ENCODE measurements at regions not wholly inside any gene's neighbourhood (a gene's known extent, or its start where the extent isn't known, plus 50 kb on each side); places are given as distances from the start of the nearest gene placed in this dataset.

GRCh38 chr11:37519781-37520180, 921.7 kb upstream of the RAG2 start:
- DNase-seq (ENCODE audit: low spot score), result no peak

GRCh38 chr11:37512156-37512780, 914.2 kb upstream of the RAG2 start:
- no peak for DNase-seq (ENCODE audit: low spot score)

- no peak for DNase-seq (ENCODE audit: low spot score)
These were observed 913.4 kb upstream of the RAG2 start for GRCh38 chr11:37511425-37511933.

GRCh38 chr11:37509506-37509905, 911.5 kb upstream of the RAG2 start:
- DNase-seq (ENCODE audit: low spot score), result no peak

- DNase-seq (ENCODE audit: low spot score), result no peak
These were observed 908.5 kb upstream of the RAG2 start for GRCh38 chr11:37506531-37506930.

DNA sequence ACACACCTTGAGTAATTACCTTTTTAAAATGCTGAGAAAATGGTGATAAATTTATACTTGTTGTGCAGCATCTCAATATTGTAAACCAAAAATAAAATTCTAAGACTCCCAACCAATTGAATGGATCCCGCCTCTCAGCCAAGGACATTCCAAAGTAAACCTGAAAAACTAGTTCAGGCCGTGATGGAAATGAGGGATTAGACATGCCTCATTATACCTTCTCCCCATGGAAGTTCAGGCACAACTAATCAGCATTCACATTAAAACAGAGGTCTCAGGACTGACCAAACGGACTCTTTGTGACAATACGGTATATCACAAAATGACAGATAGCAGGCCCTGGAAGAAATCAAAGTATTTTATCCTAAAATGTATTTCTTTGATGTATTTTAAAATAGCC, 907.4 kb upstream of the RAG2 start:
- no peak for DNase-seq (ENCODE audit: low spot score)

DNA sequence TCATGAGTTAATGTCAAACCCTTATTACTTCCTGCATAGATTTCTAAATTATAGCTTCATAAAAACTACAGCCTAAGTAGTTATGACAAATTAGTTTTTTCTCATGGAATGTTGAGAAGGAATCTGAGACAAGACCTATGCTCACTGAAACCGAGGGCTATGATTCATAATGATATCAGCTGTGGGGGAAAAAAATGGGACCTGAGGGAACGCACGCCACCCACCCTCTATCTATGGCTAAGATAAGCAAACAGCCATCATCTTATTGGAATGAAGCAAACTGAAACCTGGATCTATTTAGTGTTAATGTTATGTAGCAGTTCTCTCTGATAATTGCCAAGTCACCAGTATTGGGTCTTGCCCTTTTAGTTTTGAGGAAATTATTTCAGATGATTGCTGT, 906.9 kb upstream of the RAG2 start:
- DNase-seq (ENCODE audit: low spot score), result no peak

DNA sequence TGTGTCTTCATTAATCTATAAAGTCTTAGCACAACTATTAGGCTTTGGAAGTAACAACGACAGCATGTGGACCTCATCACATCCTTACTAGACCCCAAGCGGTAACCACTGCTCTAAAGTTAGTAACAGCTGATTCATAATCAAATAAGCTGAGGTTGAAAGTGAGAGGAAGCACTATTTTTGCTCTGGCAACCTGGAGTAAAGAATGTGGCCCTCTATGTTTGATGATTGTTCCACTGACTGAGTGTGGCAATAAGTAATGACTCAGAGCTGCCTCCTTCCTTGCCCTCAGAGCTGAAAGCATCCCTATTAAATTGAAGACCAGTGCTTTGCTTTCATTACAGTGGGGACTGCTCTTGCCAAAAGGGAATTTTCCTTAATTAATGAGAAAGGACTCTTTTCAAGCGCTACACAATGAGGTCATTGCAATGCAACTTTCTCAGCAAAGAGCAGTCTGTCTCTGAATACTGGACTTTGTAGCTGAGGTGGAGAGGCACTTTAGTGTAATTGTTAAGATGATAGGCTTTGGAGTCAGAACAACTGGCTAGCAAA, 906.1 kb upstream of the RAG2 start:
- no peak for DNase-seq (ENCODE audit: low spot score)

DNA sequence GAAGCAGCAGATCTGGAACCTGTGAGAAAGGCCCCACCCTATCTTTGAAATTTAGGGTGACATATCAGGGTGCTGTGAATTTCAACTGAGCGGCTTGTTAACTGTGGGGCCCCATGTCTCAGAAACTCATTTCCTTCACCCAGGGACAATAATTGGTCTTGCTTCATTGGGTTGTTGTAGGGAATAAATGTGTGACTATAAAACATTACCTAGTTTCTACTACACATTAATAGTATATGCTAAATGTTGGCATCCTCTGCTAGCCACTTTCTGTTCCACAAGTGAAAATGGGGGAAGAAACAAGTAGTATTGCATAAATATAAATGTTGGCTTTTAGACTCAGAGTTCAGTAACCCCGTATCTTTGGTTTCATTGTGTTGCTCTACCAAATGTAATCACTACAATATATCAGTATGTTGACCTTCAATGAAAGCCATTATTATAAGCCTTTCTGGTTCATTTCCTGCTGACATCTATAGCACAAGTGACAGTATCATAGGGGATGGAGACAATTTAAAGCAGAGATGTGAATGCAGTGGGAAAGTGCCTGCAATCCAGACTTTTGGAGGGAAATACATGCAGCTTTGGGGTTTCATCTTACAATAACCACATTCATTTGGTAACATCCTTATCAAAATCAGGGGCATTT, 905.5 kb upstream of the RAG2 start:
- DNase-seq (ENCODE audit: low spot score), result no peak

DNA sequence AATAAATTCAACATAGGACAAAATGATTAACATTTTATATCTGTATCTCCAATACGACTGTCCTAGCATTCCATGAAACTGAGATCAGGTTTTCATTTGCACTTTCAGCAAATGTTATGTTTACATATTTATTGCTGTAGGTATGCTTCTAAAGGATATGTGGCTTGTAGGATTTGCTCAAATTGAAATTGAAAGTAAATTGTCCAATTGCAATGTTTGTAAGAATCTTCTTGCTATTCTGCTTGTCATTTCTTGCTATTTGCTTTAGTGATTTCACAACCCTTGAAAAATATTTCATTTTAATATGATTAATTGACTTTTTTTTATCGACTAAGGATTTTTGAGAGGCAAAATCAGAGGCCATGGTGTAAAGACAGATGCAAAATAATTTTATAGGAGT, 904.2 kb upstream of the RAG2 start:
- no peak for DNase-seq (ENCODE audit: low spot score)

DNA sequence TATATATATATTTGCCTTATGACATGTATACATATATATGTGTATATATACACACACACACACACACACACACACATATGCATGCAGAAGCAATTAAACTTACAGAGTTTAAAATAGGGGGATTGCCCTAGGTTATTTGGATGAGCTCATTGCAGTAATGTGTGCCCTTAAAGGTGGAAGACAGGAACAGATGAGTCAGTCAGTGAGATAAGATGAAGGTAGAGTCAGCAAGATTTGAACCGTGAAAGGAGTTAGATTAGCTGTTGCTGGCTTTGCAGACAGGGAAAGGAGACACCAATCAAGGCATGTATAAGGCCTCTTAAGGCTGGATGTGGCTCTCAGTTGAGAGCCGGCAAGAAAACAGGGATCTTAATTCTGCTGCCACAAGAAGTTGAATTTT, 902.4 kb upstream of the RAG2 start:
- DNase-seq (ENCODE audit: low spot score), result no peak

DNA sequence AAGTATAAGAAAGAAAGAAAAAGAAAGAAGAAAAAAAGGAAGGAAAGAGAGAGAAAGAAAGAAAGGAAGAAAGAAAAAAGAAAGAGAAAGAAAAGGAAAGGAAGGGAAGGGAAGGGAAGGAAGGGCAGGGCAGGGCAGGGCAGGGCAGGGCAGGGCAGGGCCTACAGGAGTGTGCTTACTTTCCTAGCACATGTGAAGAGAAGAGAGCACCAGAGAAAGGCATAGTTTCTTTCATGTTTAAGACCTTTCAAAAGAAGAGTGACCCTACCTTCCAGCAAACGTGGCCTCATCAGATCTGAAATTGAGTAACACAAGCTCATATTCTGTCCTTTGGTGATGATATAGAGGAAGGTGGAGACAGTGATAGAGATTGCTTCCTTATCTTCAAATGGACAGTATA, 899.3 kb upstream of the RAG2 start:
- no peak for DNase-seq (ENCODE audit: low spot score)

DNA sequence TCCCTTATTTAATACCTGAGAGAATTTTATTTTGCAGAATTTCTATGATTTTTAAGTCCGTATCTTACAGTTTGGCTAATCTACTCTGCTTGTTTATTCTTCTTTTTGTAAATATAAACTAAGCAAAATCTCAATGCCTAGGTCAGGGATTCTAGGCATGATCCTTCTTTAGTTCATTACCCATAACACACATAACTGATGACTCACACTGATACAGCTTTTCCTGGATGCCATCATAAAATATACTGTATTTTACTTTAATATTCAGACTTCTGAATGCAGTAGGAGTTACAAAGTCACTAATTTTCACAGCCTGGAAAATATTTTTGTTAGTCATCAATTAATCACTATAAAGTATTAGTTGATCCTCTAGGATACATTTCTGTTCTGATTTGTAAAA, 898.2 kb upstream of the RAG2 start:
- DNase-seq (ENCODE audit: low spot score), result no peak

DNA sequence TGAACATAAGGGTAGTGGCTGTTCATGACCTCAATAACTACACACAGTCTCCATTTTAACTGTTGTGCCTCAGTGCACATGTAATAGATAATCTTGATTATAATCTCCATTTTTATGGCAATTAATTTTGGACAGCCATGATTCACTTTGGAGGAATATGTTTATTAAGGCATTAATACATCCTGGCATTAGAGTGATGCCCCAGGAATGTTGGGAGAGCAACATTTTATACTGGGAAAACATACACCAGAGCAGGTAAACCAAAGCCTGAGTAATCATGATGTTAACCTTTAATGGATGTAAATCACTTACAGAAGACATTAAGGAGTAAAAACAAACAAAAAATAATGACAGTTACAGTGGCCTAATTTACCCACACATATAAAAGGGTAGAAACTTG, 886.3 kb upstream of the RAG2 start:
- DNase-seq (ENCODE audit: low spot score), result no peak

DNA sequence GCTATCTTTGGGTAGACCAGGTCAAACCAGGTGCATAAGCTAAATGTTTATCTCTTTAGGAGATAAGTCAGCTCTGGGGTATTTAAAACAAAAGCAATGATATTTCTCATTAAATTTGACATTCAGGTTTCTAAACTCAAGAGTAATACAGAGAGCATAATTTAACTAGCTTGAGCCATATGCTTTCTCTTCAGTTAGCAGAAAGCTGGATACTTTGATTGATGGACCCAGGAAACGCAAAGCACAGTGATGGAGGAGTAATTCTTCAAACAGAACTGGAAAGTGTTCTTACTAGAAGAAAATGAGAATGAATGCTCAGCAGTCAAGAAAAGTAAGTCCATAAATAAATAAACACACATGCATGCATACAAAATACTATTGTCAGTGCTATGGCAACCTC, 885.7 kb upstream of the RAG2 start:
- no peak for DNase-seq (ENCODE audit: low spot score)

DNA sequence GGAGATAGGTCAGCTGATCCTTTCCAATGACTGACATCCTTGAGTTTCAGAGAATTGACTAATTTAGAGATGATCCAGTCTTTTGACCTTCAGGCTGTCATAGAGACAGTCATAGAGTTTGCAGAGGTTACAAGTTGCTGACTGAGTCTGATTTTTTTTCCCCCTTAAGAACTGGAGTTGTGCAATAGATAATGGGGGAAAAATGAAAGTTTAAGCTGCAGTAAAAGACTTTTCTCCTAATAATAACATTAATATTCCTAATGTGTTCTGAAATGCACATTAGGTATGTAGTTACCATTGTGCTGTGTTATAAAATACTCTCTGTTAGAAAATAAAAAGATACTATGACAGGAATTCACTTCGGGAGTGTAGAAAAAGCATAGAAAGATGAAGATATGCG, 876.9 kb upstream of the RAG2 start:
- no peak for DNase-seq (ENCODE audit: low spot score)

- no peak for DNase-seq (ENCODE audit: low spot score)
These were observed 870.3 kb upstream of the RAG2 start for GRCh38 chr11:37468344-37468743.

DNA sequence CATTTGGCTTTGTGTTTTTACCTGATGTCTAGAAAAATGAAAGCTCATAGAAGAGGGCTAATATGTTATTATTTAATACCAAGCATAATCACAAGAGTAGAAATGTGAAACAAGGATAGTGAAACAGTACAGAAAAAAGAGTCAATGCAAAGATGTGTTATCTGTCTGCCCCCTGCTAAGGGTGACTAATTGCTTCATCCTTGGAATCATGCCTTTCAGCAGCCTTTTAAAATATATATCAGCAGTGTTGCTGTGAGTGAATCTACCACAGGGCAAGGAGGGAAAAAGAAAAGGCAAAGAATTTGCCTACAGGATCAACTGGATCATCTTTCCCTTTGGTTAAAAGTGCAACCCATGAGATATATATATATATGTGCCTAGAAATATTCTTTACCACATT, 867.2 kb upstream of the RAG2 start:
- no peak for DNase-seq (ENCODE audit: low spot score)

DNA sequence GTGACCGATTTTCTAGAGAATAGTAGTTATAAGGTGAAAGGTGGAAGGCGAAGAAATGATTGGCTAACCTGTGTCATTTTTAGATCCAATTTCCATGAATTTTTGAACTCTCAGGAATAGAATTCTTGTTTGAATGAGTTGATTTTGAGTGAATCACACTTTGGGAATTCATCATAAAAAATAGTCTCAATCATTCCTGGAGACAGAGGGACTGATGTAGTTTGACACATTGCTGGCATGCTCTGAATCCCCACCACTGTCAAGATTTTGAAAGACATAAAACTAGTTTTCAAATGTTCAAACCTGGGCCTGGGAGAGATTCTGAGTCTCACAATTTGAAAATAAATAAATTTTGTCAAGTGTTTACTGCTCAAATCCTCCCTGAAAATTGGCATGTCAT, 861.4 kb upstream of the RAG2 start:
- DNase-seq (ENCODE audit: low spot score), result no peak

DNA sequence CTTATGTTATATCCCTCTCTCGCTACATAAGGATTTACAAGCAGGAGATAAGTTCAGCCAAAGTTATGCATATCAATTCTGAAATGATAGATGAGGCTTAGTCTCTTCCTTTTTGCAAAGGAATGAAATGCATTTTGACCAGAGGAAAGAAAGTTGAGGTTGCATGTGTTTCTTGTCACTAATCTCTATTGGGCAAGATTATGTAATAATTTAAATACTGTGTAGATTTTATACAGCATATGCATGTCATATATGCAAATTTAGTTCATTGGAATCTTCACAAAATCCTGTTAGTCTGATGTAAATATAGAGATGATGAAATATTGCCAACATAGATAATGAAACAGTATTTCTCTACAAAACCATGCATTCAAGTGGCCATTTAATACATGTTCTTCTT, 858.7 kb upstream of the RAG2 start:
- DNase-seq (ENCODE audit: low spot score), result no peak

DNA sequence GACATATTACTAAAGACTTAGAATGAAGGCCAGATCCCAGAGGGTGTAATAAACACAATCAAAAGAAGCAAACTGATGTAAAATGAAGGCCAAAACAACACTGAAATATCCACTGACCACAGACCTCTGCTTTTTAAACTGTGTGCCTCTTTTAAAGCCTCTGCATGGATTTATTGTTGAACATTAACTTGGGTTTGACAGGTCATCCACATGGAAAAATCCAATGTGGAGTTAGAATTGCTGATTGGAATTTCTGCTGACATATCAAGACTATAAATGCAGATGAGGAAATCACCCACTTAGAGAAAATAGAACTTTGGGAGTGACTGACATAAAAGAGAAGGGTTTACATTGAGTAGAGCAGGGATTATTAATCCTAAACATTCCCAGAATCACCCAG, 853.9 kb upstream of the RAG2 start:
- DNase-seq (ENCODE audit: low spot score), result no peak

DNA sequence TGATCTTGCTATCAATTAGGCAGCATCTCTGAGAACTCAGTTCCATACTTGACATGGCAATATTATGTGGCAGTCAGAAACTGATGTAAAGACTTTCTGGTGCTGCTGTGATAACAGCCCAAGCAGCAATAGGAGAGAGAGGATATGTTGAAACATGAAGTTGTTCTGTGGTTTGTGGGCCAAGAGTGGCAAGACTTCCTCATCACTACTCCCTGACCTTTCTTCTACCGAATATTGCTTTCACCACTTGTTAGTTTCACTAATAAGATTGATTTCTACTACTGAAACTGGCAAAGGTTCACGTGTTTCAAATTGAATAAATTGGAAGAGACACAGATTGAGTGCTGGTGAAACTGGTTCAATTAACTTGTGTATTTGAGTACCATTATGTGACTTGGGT, 852.6 kb upstream of the RAG2 start:
- DNase-seq (ENCODE audit: low spot score), result no peak

DNA sequence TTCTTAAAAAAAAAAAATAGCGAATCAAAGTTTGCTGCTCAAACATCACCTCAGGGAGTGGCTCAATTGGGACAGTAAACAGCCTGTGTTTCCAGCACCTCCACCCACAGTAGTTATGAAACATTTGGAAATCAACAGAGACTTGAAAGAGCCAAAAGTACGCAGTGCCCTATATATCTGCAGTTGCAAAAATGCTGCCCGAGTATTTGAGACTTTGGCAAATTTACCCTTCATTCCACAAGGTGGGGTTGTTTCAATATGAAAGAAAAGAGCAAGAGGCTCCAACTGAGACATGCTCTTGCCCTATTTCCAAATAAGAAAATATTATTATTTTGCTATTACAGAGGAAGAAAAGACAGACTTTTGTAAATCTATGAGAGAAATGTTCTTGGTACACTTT, 851.1 kb upstream of the RAG2 start:
- no peak for DNase-seq (ENCODE audit: low spot score)

DNA sequence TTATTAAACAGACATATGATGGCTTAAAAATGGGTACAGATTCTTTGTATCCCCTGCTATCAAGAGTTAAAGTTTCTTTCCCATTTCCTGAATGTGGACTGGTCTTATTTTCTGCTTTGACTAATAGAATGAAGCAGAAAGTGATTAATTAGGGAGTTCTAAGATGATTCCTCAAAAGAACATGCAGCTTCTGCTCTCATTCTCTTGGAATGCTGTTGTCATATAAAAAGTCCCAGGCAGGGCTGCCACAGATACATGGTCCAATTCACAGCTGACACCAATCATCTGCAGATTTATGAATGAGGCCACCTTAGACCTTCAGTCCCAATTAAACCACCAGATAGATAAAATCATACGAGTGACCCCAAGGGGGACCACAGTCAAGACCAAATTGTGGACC, 844.5 kb upstream of the RAG2 start:
- DNase-seq (ENCODE audit: low spot score), result no peak
